H9 (cell line): ENCODE measurements at regions not wholly inside any gene's neighbourhood (a gene's known extent, or its start where the extent isn't known, plus 50 kb on each side); places are given as distances from the start of the nearest gene placed in this dataset.

Source experiments
- DNase-seq: peaks from one replicate; pipeline ENCODE4 v3.0.0-alpha.2; 2017
- H2AFZ ChIP-seq: one replicate; pipeline ENCODE4 v1.6.1; 2013; ENCODE audit warnings: mild to moderate bottlenecking, low read length, control low read depth, moderate library complexity
- H2AK5ac ChIP-seq: 2 replicates; pipeline ENCODE4 v1.6.1; 2013; ENCODE audit warnings: low read length, control low read depth, mixed read lengths; ENCODE audit not compliant: insufficient read length
- H2BK120ac ChIP-seq: one replicate; pipeline ENCODE4 v1.6.1; 2013; ENCODE audit warnings: low read depth, mild to moderate bottlenecking, low read length, control low read depth, inconsistent platforms; ENCODE audit not compliant: poor library complexity, severe bottlenecking
- H2BK12ac ChIP-seq: 2 replicates; pipeline ENCODE4 v1.6.1; 2013; ENCODE audit warnings: low read length, control low read depth, mixed read lengths, low read depth; ENCODE audit not compliant: insufficient read length
- H2BK15ac ChIP-seq: 2 replicates; pipeline ENCODE4 v1.6.1; 2013; ENCODE audit warnings: low read depth, low read length, control low read depth
- H2BK20ac ChIP-seq: one replicate; pipeline ENCODE4 v1.6.1; 2013; ENCODE audit warnings: low read depth, mild to moderate bottlenecking, low read length, control low read depth, inconsistent platforms; ENCODE audit not compliant: poor library complexity, severe bottlenecking
- H2BK5ac ChIP-seq: 2 replicates; pipeline ENCODE4 v1.6.1; 2013; ENCODE audit warnings: low read length, control low read depth, mixed read lengths; ENCODE audit not compliant: insufficient read length
- H3K14ac ChIP-seq: 2 replicates; pipeline ENCODE4 v1.6.1; 2013; ENCODE audit warnings: low read length, control low read depth; ENCODE audit not compliant: insufficient read depth
- H3K18ac ChIP-seq: 2 replicates; pipeline ENCODE4 v1.6.1; 2013; ENCODE audit warnings: low read depth, mild to moderate bottlenecking, mixed read lengths, low read length, control low read depth; ENCODE audit not compliant: insufficient read length
- H3K23ac ChIP-seq: 2 replicates; pipeline ENCODE4 v1.6.1; 2013; ENCODE audit warnings: low read length, control low read depth, mixed read lengths, low read depth; ENCODE audit not compliant: insufficient read length
- H3K23me2 ChIP-seq: 2 replicates; pipeline ENCODE4 v1.6.1; 2013; ENCODE audit warnings: low read depth, mild to moderate bottlenecking, mixed read lengths, low read length, control low read depth; ENCODE audit not compliant: insufficient read length, poor library complexity, severe bottlenecking
- H3K27ac ChIP-seq: 2 replicates; pipeline ENCODE4 v1.5.1; 2013; ENCODE audit warnings: low read length, control low read depth, mixed read lengths, low read depth; ENCODE audit not compliant: insufficient read length
- H3K27me3 ChIP-seq: 2 replicates; pipeline ENCODE4 v1.6.1; 2013; ENCODE audit warnings: low read length, control low read depth, inconsistent platforms; ENCODE audit not compliant: insufficient read depth
- H3K4ac ChIP-seq: 2 replicates; pipeline ENCODE4 v1.6.1; 2013; ENCODE audit warnings: low read depth, mild to moderate bottlenecking, control low read depth, inconsistent platforms, low read length, moderate library complexity
- H3K4me1 ChIP-seq: 2 replicates; pipeline ENCODE4 v1.6.1; 2013; ENCODE audit warnings: low read length, control low read depth, inconsistent platforms; ENCODE audit not compliant: insufficient read depth
- H3K4me2 ChIP-seq: 2 replicates; pipeline ENCODE4 v1.6.1; 2013; ENCODE audit warnings: low read length, control low read depth, mixed read lengths; ENCODE audit not compliant: insufficient read length, insufficient read depth
- H3K56ac ChIP-seq: 2 replicates; pipeline ENCODE4 v1.6.1; 2013; ENCODE audit warnings: low read depth, mild to moderate bottlenecking, mixed read lengths, low read length, control low read depth; ENCODE audit not compliant: insufficient read length
- H3K79me1 ChIP-seq: 2 replicates; pipeline ENCODE4 v1.6.1; 2013; ENCODE audit warnings: low read depth, mild to moderate bottlenecking, moderate library complexity, low read length, control low read depth, inconsistent platforms; ENCODE audit not compliant: insufficient read depth, poor library complexity, severe bottlenecking
- H3K79me2 ChIP-seq: 2 replicates; pipeline ENCODE4 v1.6.1; 2013; ENCODE audit warnings: low read length, control low read depth, inconsistent platforms; ENCODE audit not compliant: insufficient read depth
- H3K9ac ChIP-seq: 2 replicates; pipeline ENCODE4 v1.6.1; 2013; ENCODE audit warnings: low read length, control low read depth, mixed read lengths; ENCODE audit not compliant: insufficient read length; ENCODE audit errors: extremely low read depth
- H3K9me3 ChIP-seq: one replicate; pipeline ENCODE4 v1.6.1; 2013; ENCODE audit warnings: low read depth, low read length, inconsistent platforms; ENCODE audit not compliant: control insufficient read depth
- H3T11ph ChIP-seq: one replicate; pipeline ENCODE4 v1.6.1; 2013; ENCODE audit warnings: mild to moderate bottlenecking, low read length, control low read depth, inconsistent platforms
- H4K20me1 ChIP-seq: one replicate; pipeline ENCODE4 v1.6.1; 2013; ENCODE audit not compliant: control insufficient read depth, insufficient read length, insufficient read depth
- H4K5ac ChIP-seq: 2 replicates; pipeline ENCODE4 v1.6.1; 2013; ENCODE audit warnings: low read depth, mild to moderate bottlenecking, mixed read lengths, low read length, control low read depth; ENCODE audit not compliant: insufficient read length
- H4K8ac ChIP-seq: replicated peaks from 2 replicates; pipeline ENCODE4 v1.6.1; 2013; ENCODE audit warnings: low read length, control low read depth, mixed read lengths, low read depth; ENCODE audit not compliant: insufficient read length
- H4K91ac ChIP-seq: 2 replicates; pipeline ENCODE4 v1.6.1; 2013; ENCODE audit warnings: low read depth, mild to moderate bottlenecking, moderate library complexity, mixed read lengths, low read length, control low read depth; ENCODE audit not compliant: insufficient read length
- H3K27ac Mint-ChIP-seq, 3 experiments: 2 replicates in 2 of 3; 3 replicates in 1 of 3; pipeline ENCODE4 v1.8.0; 2020 to 2021; ENCODE audit warnings: mixed read lengths in 3 of 3, mild to moderate bottlenecking in 1 of 3, moderate library complexity in 1 of 3
- H3K27me3 Mint-ChIP-seq: 2 replicates; pipeline ENCODE4 v1.8.0; 2021; ENCODE audit warnings: low read depth, mild to moderate bottlenecking, moderate library complexity, mixed read lengths
- H3K36me3 Mint-ChIP-seq, 3 experiments: 2 replicates in 2 of 3; 3 replicates in 1 of 3; pipeline ENCODE4 v1.8.0; 2020 to 2021; ENCODE audit warnings: low read depth in 3 of 3, mixed read lengths in 3 of 3; ENCODE audit not compliant: insufficient read depth in 1 of 3
- H3K4me1 Mint-ChIP-seq, 2 experiments: 2 replicates each; pipeline ENCODE4 v1.8.0; 2020; ENCODE audit warnings: mixed read lengths in 2 of 2
- H3K4me3 Mint-ChIP-seq, 2 experiments: 2 replicates in 1 of 2; 3 replicates in 1 of 2; pipeline ENCODE4 v1.8.0; 2020 to 2021; ENCODE audit warnings: mild to moderate bottlenecking in 2 of 2, mixed read lengths in 2 of 2, moderate library complexity in 1 of 2
- H3K9me3 Mint-ChIP-seq, 2 experiments: 2 replicates in 1 of 2; 3 replicates in 1 of 2; pipeline ENCODE4 v1.8.0; 2020; ENCODE audit warnings: mild to moderate bottlenecking in 2 of 2, mixed read lengths in 2 of 2, moderate library complexity in 1 of 2
- CTCF ChIP-seq: fragments of 200-600 bp; sonication (generic); conservative IDR thresholded peaks from 3 replicates; pipeline ENCODE4 v1.8.0; 2021; ENCODE audit warnings: antibody characterized with exemption, mild to moderate bottlenecking
- WGBS: extraction: QIAGEN DNeasy Blood & Tissue Kit; methylation state at CpG from one replicate; pipeline ENCODE4 v1.1.7; 2013; ENCODE audit warnings: missing lambda C conversion rate, low lambda C conversion rate, mixed read lengths; ENCODE audit not compliant: insufficient read length; ENCODE audit errors: extremely low coverage; 5-methylcytosine and 5-hydroxymethylcytosine counted together

DNA sequence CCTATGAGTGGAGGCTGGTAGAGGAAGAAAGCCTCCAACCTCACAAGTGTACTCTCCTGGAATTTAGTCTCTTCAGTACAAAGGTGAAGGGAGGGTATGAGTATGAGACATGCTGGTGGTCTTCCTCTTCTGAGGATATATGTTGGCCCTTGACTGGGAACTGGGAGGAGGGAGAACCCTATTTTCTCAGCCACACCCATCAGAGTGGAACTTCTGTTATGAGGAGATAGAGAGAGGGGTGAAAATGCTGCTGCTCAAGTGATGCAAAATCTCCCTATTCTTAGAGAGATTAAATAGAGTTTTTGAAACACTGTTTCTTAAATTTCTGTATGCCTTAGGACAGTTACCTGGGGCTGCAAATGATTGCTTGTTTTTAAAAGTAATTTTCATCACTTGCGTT is 203.4 kb upstream of the PRR16 start:
- Histone ChIP-seq H4K91ac (no peak overlapping the region), H3K14ac (no peak overlapping the region), H2BK12ac (no peak overlapping the region), H2BK15ac (no peak overlapping the region), H2AFZ (no peak overlapping the region), H2AK5ac (no peak overlapping the region), H3K4me1 (no peaks in the 10 kb centered on the region), H4K20me1 (no peaks in the 10 kb centered on the region), H3K56ac (no peak overlapping the region), H2BK20ac (no peak overlapping the region), H2BK5ac (no peak overlapping the region), H3K9me3 (no peaks in the 10 kb centered on the region), H3K23me2 (no peaks in the 10 kb centered on the region), H4K8ac (no peak overlapping the region), H3K9ac (no peak overlapping the region), H3K27ac (no peak overlapping the region), H3K18ac (no peak overlapping the region), H3K23ac (no peak overlapping the region), H3K79me1 (no peaks in the 10 kb centered on the region), H3K79me2 (no peaks in the 10 kb centered on the region), H2BK120ac (no peak overlapping the region), H3T11ph (no peak overlapping the region), H3K27me3 (no peaks in the 10 kb centered on the region), H3K4me2 (no peak overlapping the region), H3K4ac (no peak overlapping the region), H4K5ac (no peak overlapping the region)
- no peak overlapping the region for H3K4me3 Mint-ChIP-seq
- no peak for TF ChIP-seq CTCF
- no peak overlapping the region; a peak in 1 of 7 replicates for H3K27ac Mint-ChIP-seq
- H3K36me3 Mint-ChIP-seq: no peaks in the 10 kb centered on the region
- H3K4me1 Mint-ChIP-seq: peaks cover 5 to 6% of the 10 kb centered on the region in 2 experiments
- no CpG with 5 or more reads among the region's 1 CpG for WGBS
- no peaks in the 10 kb centered on the region for H3K27me3 Mint-ChIP-seq
- no peak for DNase-seq
- H3K9me3 Mint-ChIP-seq: no peaks in the 10 kb centered on the region
